Hepatocyte (in vitro differentiated cells): ENCODE measurements at regions not wholly inside any gene's neighbourhood (a gene's known extent, or its start where the extent isn't known, plus 50 kb on each side); places are given as distances from the start of the nearest gene placed in this dataset.
A peak's percentile ranks its signal among the peaks of the same experiment; 100 is the strongest.

Experiments used
- EZH2 ChIP-seq: fragments of 200-600 bp; sonication (generic); IDR thresholded peaks from 2 replicates; pipeline ENCODE4 v1.6.1; 2016; ENCODE audit warnings: antibody characterized with exemption, mild to moderate bottlenecking, borderline replicate concordance
- EZH2phosphoT487 ChIP-seq: fragments of 200-600 bp; sonication (generic); IDR thresholded peaks from one replicate; pipeline ENCODE4 v1.6.1; 2018; ENCODE audit warnings: antibody characterized with exemption, mild to moderate bottlenecking, low read depth, moderate library complexity; ENCODE audit not compliant: unreplicated experiment, severe bottlenecking
- TF ChIP-seq, protein P1 (sequence below): fragments of 200-600 bp; sonication (generic); IDR thresholded peaks from 2 replicates; pipeline ENCODE4 v1.5.1; 2016; ENCODE audit warnings: antibody characterized with exemption, mild to moderate bottlenecking; ENCODE audit not compliant: poor library complexity

- TF ChIP-seq, protein P1, sequence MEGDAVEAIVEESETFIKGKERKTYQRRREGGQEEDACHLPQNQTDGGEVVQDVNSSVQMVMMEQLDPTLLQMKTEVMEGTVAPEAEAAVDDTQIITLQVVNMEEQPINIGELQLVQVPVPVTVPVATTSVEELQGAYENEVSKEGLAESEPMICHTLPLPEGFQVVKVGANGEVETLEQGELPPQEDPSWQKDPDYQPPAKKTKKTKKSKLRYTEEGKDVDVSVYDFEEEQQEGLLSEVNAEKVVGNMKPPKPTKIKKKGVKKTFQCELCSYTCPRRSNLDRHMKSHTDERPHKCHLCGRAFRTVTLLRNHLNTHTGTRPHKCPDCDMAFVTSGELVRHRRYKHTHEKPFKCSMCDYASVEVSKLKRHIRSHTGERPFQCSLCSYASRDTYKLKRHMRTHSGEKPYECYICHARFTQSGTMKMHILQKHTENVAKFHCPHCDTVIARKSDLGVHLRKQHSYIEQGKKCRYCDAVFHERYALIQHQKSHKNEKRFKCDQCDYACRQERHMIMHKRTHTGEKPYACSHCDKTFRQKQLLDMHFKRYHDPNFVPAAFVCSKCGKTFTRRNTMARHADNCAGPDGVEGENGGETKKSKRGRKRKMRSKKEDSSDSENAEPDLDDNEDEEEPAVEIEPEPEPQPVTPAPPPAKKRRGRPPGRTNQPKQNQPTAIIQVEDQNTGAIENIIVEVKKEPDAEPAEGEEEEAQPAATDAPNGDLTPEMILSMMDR: no peak
- TF ChIP-seq EZH2phosphoT487: peak; percentile 80
- TF ChIP-seq EZH2: no peak
These were observed 62.8 kb upstream of the RFLNA start for GRCh38 chr12:124231980-124232653.
